A549 (cell line): ENCODE measurements at regions not wholly inside any gene's neighbourhood (a gene's known extent, or its start where the extent isn't known, plus 50 kb on each side); places are given as distances from the start of the nearest gene placed in this dataset.

Source experiments
- BHLHE40 ChIP-seq: IDR thresholded peaks from 2 replicates; pipeline ENCODE4 v1.6.1; 2012; ENCODE audit warnings: low read depth, low read length, inconsistent platforms
- CEBPB ChIP-seq, 2 experiments: fragments of >200 bp in 1 of 2; sonication (Bioruptor Twin) in 1 of 2; formaldehyde crosslinking in 1 of 2; IDR thresholded peaks; 2 replicates each; pipeline ENCODE4 v1.6.1; 2012 to 2016
- EP300 ChIP-seq, 2 experiments: fragments of >200 bp; sonication (Bioruptor Twin); formaldehyde crosslinking; IDR thresholded peaks; 2 replicates in 1 of 2; 3 replicates in 1 of 2; pipeline ENCODE4 v1.6.1; 2016 to 2017
- FOXS1 ChIP-seq: fragments of 250-450 bp; sonication (Bioruptor Pico); IDR thresholded peaks from 2 replicates; pipeline ENCODE4 v1.5.0; 2020; ENCODE audit warnings: mild to moderate bottlenecking, moderate library complexity
- KDM1A ChIP-seq: fragments of 200-600 bp; sonication (generic); IDR thresholded peaks from 2 replicates; pipeline ENCODE4 v1.6.1; 2016; ENCODE audit warnings: low read depth, mild to moderate bottlenecking
- MAZ ChIP-seq: fragments of 150-350 bp; IDR thresholded peaks from 2 replicates; pipeline ENCODE4 v1.6.1; 2014; ENCODE audit warnings: antibody characterized with exemption, low read depth, low read length, borderline replicate concordance
- NR3C1 ChIP-seq: fragments of >200 bp; sonication (Bioruptor Twin); formaldehyde crosslinking; IDR thresholded peaks from 3 replicates; pipeline ENCODE4 v1.6.1; 2017
- POLR2A ChIP-seq: IDR thresholded peaks from 2 replicates; pipeline ENCODE4 v1.6.1; 2012; ENCODE audit warnings: mild to moderate bottlenecking, low read length
- POLR2AphosphoS2 ChIP-seq: conservative IDR thresholded peaks from 2 replicates; pipeline ENCODE4 v1.6.1; 2012; ENCODE audit warnings: low read length, improper control_type of control experiment, inconsistent platforms
- RCOR1 ChIP-seq: fragments of 150-350 bp; IDR thresholded peaks from 2 replicates; pipeline ENCODE4 v1.6.1; 2014; ENCODE audit warnings: antibody characterized with exemption, low read length, low read depth
- TF ChIP-seq, protein P1 (sequence below): fragments of >200 bp; sonication (Bioruptor Twin); formaldehyde crosslinking; IDR thresholded peaks from 3 replicates; pipeline ENCODE4 v1.5.1; 2016
- TF ChIP-seq, protein P2 (sequence below): IDR thresholded peaks from 2 replicates; pipeline ENCODE4 v1.6.1; 2012
- TF ChIP-seq, protein P3 (sequence below): fragments of 450-650 bp; IDR thresholded peaks from 2 replicates; pipeline ENCODE4 v1.6.1; 2014; ENCODE audit warnings: antibody characterized with exemption

- TF ChIP-seq, protein P1, sequence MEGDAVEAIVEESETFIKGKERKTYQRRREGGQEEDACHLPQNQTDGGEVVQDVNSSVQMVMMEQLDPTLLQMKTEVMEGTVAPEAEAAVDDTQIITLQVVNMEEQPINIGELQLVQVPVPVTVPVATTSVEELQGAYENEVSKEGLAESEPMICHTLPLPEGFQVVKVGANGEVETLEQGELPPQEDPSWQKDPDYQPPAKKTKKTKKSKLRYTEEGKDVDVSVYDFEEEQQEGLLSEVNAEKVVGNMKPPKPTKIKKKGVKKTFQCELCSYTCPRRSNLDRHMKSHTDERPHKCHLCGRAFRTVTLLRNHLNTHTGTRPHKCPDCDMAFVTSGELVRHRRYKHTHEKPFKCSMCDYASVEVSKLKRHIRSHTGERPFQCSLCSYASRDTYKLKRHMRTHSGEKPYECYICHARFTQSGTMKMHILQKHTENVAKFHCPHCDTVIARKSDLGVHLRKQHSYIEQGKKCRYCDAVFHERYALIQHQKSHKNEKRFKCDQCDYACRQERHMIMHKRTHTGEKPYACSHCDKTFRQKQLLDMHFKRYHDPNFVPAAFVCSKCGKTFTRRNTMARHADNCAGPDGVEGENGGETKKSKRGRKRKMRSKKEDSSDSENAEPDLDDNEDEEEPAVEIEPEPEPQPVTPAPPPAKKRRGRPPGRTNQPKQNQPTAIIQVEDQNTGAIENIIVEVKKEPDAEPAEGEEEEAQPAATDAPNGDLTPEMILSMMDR: no peak
- no peak for TF ChIP-seq MAZ
- no peak for TF ChIP-seq KDM1A
- TF ChIP-seq RCOR1: no peak
- no peak for TF ChIP-seq CEBPB (IDR thresholded peaks at IDR 0.05)
- no peak for TF ChIP-seq POLR2A
- TF ChIP-seq BHLHE40: no peak
- TF ChIP-seq, protein P2, sequence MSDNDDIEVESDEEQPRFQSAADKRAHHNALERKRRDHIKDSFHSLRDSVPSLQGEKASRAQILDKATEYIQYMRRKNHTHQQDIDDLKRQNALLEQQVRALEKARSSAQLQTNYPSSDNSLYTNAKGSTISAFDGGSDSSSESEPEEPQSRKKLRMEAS: no peak
- TF ChIP-seq, protein P3, sequence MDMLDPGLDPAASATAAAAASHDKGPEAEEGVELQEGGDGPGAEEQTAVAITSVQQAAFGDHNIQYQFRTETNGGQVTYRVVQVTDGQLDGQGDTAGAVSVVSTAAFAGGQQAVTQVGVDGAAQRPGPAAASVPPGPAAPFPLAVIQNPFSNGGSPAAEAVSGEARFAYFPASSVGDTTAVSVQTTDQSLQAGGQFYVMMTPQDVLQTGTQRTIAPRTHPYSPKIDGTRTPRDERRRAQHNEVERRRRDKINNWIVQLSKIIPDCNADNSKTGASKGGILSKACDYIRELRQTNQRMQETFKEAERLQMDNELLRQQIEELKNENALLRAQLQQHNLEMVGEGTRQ: no peak
- TF ChIP-seq POLR2AphosphoS2: no peak
- no peak for TF ChIP-seq FOXS1 (CRISPR knock-in tag)
- TF ChIP-seq EP300 (IDR thresholded peaks at IDR 0.05): no peak
- TF ChIP-seq NR3C1: no peak
These were observed 587.7 kb upstream of the MEF2C start for GRCh38 chr5:89470658-89471057.
